DOHH2 (cell line): ENCODE measurements at regions not wholly inside any gene's neighbourhood (a gene's known extent, or its start where the extent isn't known, plus 50 kb on each side); places are given as distances from the start of the nearest gene placed in this dataset.

Experiments used
- H3F3A ChIP-seq: fragments of 200-600 bp; sonication (generic), shearing (Covaris generic); 2 replicates; pipeline ENCODE4 v1.6.0; 2016; ENCODE audit warnings: antibody characterized with exemption, mild to moderate bottlenecking; ENCODE audit not compliant: control insufficient read depth, insufficient read depth
- H3K27ac ChIP-seq: fragments of 200-600 bp; sonication (generic); 2 replicates; pipeline ENCODE4 v1.5.1; 2014; ENCODE audit warnings: low read depth, mild to moderate bottlenecking, low read length, moderate library complexity
- H3K27me3 ChIP-seq: fragments of 200-600 bp; sonication (generic); 2 replicates; pipeline ENCODE4 v1.6.1; 2014; ENCODE audit warnings: mild to moderate bottlenecking, low read length, mixed read lengths; ENCODE audit not compliant: control insufficient read depth
- H3K36me3 ChIP-seq: fragments of 200-600 bp; sonication (generic); 2 replicates; pipeline ENCODE4 v1.6.1; 2014; ENCODE audit warnings: mild to moderate bottlenecking, low read length, moderate library complexity, mixed read lengths; ENCODE audit not compliant: control insufficient read depth
- H3K4me1 ChIP-seq: fragments of 200-600 bp; sonication (generic); 2 replicates; pipeline ENCODE4 v1.6.1; 2014; ENCODE audit warnings: mild to moderate bottlenecking, low read length, mixed read lengths; ENCODE audit not compliant: control insufficient read depth
- H3K4me2 ChIP-seq: fragments of 200-600 bp; sonication (generic); 2 replicates; pipeline ENCODE4 v1.6.0; 2014; ENCODE audit warnings: mild to moderate bottlenecking, low read length, moderate library complexity
- H3K4me3 ChIP-seq: fragments of 200-600 bp; sonication (generic); 2 replicates; pipeline ENCODE4 v1.5.1; 2014; ENCODE audit warnings: mild to moderate bottlenecking, low read length, mixed read lengths
- H3K79me2 ChIP-seq: fragments of 200-600 bp; sonication (generic); 2 replicates; pipeline ENCODE4 v1.6.1; 2014; ENCODE audit warnings: mild to moderate bottlenecking, low read length, mixed read lengths; ENCODE audit not compliant: control insufficient read depth
- H3K9me2 ChIP-seq: fragments of 200-600 bp; sonication (generic); replicated peaks from 2 replicates; pipeline ENCODE4 v1.6.1; 2014; ENCODE audit warnings: mild to moderate bottlenecking, low read length, mixed read lengths; ENCODE audit not compliant: control insufficient read depth
- H3K9me3 ChIP-seq: fragments of 200-600 bp; sonication (generic); 2 replicates; pipeline ENCODE4 v1.6.1; 2014; ENCODE audit warnings: antibody characterized with exemption, low read length, mixed read lengths; ENCODE audit not compliant: control insufficient read depth, insufficient read depth
- H4K20me1 ChIP-seq: fragments of 200-600 bp; sonication (generic); 2 replicates; pipeline ENCODE4 v1.6.0; 2014; ENCODE audit warnings: low read depth, mild to moderate bottlenecking, antibody characterized with exemption, low read length, moderate library complexity; ENCODE audit not compliant: control insufficient read depth, insufficient read depth
- EZH2phosphoT487 ChIP-seq: fragments of 200-600 bp; sonication (generic); IDR thresholded peaks from 2 replicates; pipeline ENCODE4 v1.6.1; 2017; ENCODE audit warnings: borderline replicate concordance, mild to moderate bottlenecking, antibody characterized with exemption, low read length, moderate library complexity, mixed read lengths
- TF ChIP-seq, protein P1 (sequence below): fragments of 200-600 bp; sonication (generic); IDR thresholded peaks from one replicate; pipeline ENCODE4 v1.5.1; 2014; ENCODE audit warnings: antibody characterized with exemption, mild to moderate bottlenecking, low read depth, low read length; ENCODE audit not compliant: poor library complexity, severe bottlenecking

DNA sequence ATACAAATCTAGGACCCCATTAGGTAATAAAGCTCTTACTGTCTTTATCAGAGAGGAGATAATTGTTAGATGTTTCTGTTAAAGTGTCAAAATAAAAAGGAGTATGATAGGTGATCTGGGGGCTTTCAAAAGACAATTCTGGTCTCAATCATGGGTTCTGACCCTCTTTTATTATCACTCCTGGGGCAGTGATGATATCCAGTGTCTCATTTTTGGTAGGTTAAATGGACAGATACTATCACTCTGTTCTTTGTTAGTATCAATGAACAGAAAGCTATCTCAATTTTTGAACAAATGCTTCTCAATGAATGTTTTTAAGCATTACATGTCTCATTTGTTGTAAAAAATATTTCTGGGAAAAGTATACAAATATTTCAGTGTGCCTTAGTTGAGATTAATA is 405.9 kb downstream of the MLLT3 start:
- no peaks in the 10 kb centered on the region for H3F3A ChIP-seq
- H3K4me2 ChIP-seq = no peak overlapping the region
- H3K4me3 ChIP-seq = no peak overlapping the region

DNA sequence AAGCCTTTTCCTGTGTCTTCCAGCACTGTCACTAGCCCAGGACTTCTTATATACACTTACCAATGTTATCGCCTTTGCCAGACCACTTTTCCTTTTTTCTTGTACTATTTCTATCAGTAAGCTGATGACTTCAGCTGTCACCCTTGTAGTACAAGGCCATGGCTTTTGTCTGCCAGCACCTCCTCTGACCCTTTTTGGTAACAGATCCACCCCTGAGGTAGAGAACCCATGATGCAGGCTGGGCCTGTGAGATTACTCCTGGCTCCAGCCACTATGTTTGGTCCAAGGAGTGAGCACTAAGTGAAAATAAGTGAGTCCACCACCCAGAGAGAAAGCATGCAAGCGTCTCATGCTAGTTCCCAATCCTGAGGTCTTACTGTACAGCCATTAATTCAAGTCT is 406.7 kb downstream of the MLLT3 start:
- Histone ChIP-seq H3K4me2 (no peak overlapping the region), H3K4me3 (no peak overlapping the region), H3K9me2 (no peaks in the 10 kb centered on the region), H3K27ac (no peak overlapping the region), H3K9me3 (no peaks in the 10 kb centered on the region), H3K79me2 (no peaks in the 10 kb centered on the region), H3K36me3 (no peaks in the 10 kb centered on the region), H3K27me3 (no peaks in the 10 kb centered on the region), H4K20me1 (no peaks in the 10 kb centered on the region), H3K4me1 (no peaks in the 10 kb centered on the region), H3F3A (no peaks in the 10 kb centered on the region)
- TF ChIP-seq, protein P1, sequence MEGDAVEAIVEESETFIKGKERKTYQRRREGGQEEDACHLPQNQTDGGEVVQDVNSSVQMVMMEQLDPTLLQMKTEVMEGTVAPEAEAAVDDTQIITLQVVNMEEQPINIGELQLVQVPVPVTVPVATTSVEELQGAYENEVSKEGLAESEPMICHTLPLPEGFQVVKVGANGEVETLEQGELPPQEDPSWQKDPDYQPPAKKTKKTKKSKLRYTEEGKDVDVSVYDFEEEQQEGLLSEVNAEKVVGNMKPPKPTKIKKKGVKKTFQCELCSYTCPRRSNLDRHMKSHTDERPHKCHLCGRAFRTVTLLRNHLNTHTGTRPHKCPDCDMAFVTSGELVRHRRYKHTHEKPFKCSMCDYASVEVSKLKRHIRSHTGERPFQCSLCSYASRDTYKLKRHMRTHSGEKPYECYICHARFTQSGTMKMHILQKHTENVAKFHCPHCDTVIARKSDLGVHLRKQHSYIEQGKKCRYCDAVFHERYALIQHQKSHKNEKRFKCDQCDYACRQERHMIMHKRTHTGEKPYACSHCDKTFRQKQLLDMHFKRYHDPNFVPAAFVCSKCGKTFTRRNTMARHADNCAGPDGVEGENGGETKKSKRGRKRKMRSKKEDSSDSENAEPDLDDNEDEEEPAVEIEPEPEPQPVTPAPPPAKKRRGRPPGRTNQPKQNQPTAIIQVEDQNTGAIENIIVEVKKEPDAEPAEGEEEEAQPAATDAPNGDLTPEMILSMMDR = no peak
- no peak for TF ChIP-seq EZH2phosphoT487

More for the DNA sequence above, 405.9 kb downstream of the MLLT3 start:
- no peaks in the 10 kb centered on the region for H3K9me3 ChIP-seq
- no peaks in the 10 kb centered on the region for H4K20me1 ChIP-seq
- no peaks in the 10 kb centered on the region for H3K36me3 ChIP-seq
- no peaks in the 10 kb centered on the region for H3K27me3 ChIP-seq
- no peaks in the 10 kb centered on the region for H3K9me2 ChIP-seq
- H3K4me1 ChIP-seq = no peaks in the 10 kb centered on the region
- TF ChIP-seq, protein P1 = no peak
- H3K79me2 ChIP-seq = no peaks in the 10 kb centered on the region
- no peak overlapping the region for H3K27ac ChIP-seq

DNA sequence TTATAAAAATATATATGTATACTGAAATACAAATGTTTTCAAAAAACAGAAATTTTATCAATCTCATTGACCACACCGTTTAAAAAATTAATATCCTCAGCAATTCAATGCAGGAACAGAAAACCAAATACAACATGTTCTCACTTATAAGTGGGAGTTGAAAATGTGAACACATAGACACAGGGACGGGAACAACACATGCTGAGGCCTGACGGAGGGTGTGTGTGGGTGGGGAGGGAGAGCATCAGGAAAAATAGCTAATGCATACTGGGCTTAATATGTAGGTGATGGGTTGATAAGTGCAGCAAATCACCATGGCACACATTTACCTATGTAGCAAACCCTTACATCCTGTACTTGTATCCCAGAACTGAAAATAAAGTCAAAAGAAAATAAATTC is 409.5 kb downstream of the MLLT3 start:
- Histone ChIP-seq H4K20me1 (no peaks in the 10 kb centered on the region), H3K27me3 (peaks cover 8% of the 10 kb centered on the region; the same call in 1 of the 2 replicates), H3K9me2 (no peaks in the 10 kb centered on the region), H3K27ac (no peak overlapping the region), H3K4me3 (no peak overlapping the region), H3K4me1 (no peaks in the 10 kb centered on the region), H3K9me3 (no peaks in the 10 kb centered on the region), H3K4me2 (no peak overlapping the region), H3F3A (no peaks in the 10 kb centered on the region), H3K36me3 (no peaks in the 10 kb centered on the region), H3K79me2 (no peaks in the 10 kb centered on the region)
- TF ChIP-seq, protein P1 = no peak
- TF ChIP-seq EZH2phosphoT487 = no peak
